Astrocyte (in vitro differentiated cells and primary cell): ENCODE measurements at regions not wholly inside any gene's neighbourhood (a gene's known extent, or its start where the extent isn't known, plus 50 kb on each side); places are given as distances from the start of the nearest gene placed in this dataset.

Source experiments
- DNase-seq: peaks from one replicate; pipeline ENCODE4 v3.0.0-alpha.2; 2010; ENCODE audit warnings: low read depth
- FAIRE-seq: peaks from 2 replicates; lab custom pipeline; 2011; peaks lifted over from hg19 to GRCh38; lab: Jason Lieb, UNC
- H2AFZ ChIP-seq: 2 replicates; pipeline ENCODE4 v1.6.0; 2012; ENCODE audit warnings: low read depth, low read length, inconsistent platforms
- H3K27ac ChIP-seq: 2 replicates; pipeline ENCODE4 v1.5.1; 2011; ENCODE audit warnings: low read depth, low read length, inconsistent platforms
- H3K27me3 ChIP-seq: 2 replicates; pipeline ENCODE4 v1.6.0; 2011; ENCODE audit warnings: low read length, inconsistent platforms; ENCODE audit not compliant: insufficient read depth
- H3K36me3 ChIP-seq: 2 replicates; pipeline ENCODE4 v1.5.1; 2011; ENCODE audit warnings: low read length, inconsistent platforms; ENCODE audit not compliant: insufficient read depth
- H3K4me1 ChIP-seq: 2 replicates; pipeline ENCODE4 v1.5.1; 2011; ENCODE audit warnings: low read length, inconsistent platforms; ENCODE audit not compliant: insufficient read depth
- H3K4me2 ChIP-seq: 2 replicates; pipeline ENCODE4 v1.6.0; 2012; ENCODE audit warnings: low read length, inconsistent platforms
- H3K4me3 ChIP-seq: 2 replicates; pipeline ENCODE4 v1.5.1; 2011; ENCODE audit warnings: low read depth, mild to moderate bottlenecking, low read length, inconsistent platforms; ENCODE audit not compliant: insufficient read depth
- H3K79me2 ChIP-seq: 2 replicates; pipeline ENCODE4 v1.6.0; 2012; ENCODE audit warnings: mild to moderate bottlenecking, low read length, inconsistent platforms; ENCODE audit not compliant: insufficient read depth
- H3K9ac ChIP-seq: 2 replicates; pipeline ENCODE4 v1.6.0; 2012; ENCODE audit warnings: mild to moderate bottlenecking, low read length, inconsistent platforms
- H3K9me3 ChIP-seq: 2 replicates; pipeline ENCODE4 v1.5.1; 2012; ENCODE audit warnings: low read depth, mild to moderate bottlenecking, low read length, inconsistent platforms; ENCODE audit not compliant: insufficient read depth
- H4K20me1 ChIP-seq: 2 replicates; pipeline ENCODE4 v1.6.0; 2012; ENCODE audit warnings: low read length, inconsistent platforms; ENCODE audit not compliant: insufficient read depth
- H3K27ac Mint-ChIP-seq: one replicate; pipeline ENCODE4 v1.8.0; 2021; ENCODE audit warnings: mild to moderate bottlenecking, mixed read lengths; ENCODE audit not compliant: unreplicated experiment
- H3K27me3 Mint-ChIP-seq: one replicate; pipeline ENCODE4 v1.8.0; 2021; ENCODE audit warnings: low read depth, mixed read lengths; ENCODE audit not compliant: unreplicated experiment
- H3K36me3 Mint-ChIP-seq: one replicate; pipeline ENCODE4 v1.8.0; 2021; ENCODE audit warnings: low read depth, mixed read lengths; ENCODE audit not compliant: unreplicated experiment
- H3K4me1 Mint-ChIP-seq: one replicate; pipeline ENCODE4 v1.8.0; 2021; ENCODE audit warnings: low read depth, mixed read lengths; ENCODE audit not compliant: unreplicated experiment
- H3K4me3 Mint-ChIP-seq: one replicate; pipeline ENCODE4 v1.8.0; 2021; ENCODE audit warnings: mild to moderate bottlenecking, moderate library complexity, mixed read lengths; ENCODE audit not compliant: unreplicated experiment
- H3K9me3 Mint-ChIP-seq: one replicate; pipeline ENCODE4 v1.8.0; 2021; ENCODE audit warnings: mild to moderate bottlenecking, mixed read lengths; ENCODE audit not compliant: unreplicated experiment
- EZH2 ChIP-seq: IDR thresholded peaks from 2 replicates; pipeline ENCODE4 v1.6.1; 2012; ENCODE audit warnings: mild to moderate bottlenecking, low read length, inconsistent platforms; ENCODE audit not compliant: insufficient read depth
- TF ChIP-seq, protein P1 (sequence below): IDR thresholded peaks from 2 replicates; pipeline ENCODE4 v1.5.1; 2011; ENCODE audit warnings: low read depth, mild to moderate bottlenecking, inconsistent platforms, low read length, moderate library complexity; ENCODE audit not compliant: insufficient read depth

DNA sequence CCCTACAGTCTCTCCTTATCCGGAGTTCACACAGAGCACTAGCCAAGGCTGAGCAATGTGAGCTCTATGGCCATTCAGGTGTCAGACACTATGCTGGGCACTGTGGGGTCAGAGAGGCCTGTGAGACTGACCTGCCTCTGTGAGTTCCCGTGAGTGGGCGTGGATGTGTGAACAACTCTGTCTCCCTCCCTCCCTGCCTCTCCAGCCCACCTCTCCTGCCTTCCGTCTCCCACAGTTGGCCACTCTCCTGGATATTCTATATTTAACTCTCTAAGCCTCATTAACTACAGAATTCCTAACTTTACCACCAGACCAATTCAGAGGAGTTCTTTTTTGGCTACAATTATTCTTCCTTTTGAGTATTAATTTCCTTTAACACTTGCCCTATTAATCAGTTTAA lies 191.6 kb upstream of the NCAM1 start:
- Histone ChIP-seq H3K9ac (no peak overlapping the region), H3K27ac (no peak overlapping the region), H2AFZ (no peak overlapping the region), H3K36me3 (no peaks in the 10 kb centered on the region), H3K4me1 (no peaks in the 10 kb centered on the region), H3K9me3 (no peaks in the 10 kb centered on the region), H3K4me3 (no peak overlapping the region), H3K79me2 (no peaks in the 10 kb centered on the region), H3K4me2 (no peak overlapping the region), H4K20me1 (no peaks in the 10 kb centered on the region), H3K27me3 (no peaks in the 10 kb centered on the region)
- Mint-ChIP-seq H3K4me3 (no peak overlapping the region), H3K36me3 (no peaks in the 10 kb centered on the region), H3K9me3 (no peaks in the 10 kb centered on the region), H3K4me1 (peaks cover 5% of the 10 kb centered on the region), H3K27me3 (peaks cover 6% of the 10 kb centered on the region), H3K27ac (no peak overlapping the region)
- DNase-seq (no peak), FAIRE-seq (no peak)
- TF ChIP-seq, protein P1, sequence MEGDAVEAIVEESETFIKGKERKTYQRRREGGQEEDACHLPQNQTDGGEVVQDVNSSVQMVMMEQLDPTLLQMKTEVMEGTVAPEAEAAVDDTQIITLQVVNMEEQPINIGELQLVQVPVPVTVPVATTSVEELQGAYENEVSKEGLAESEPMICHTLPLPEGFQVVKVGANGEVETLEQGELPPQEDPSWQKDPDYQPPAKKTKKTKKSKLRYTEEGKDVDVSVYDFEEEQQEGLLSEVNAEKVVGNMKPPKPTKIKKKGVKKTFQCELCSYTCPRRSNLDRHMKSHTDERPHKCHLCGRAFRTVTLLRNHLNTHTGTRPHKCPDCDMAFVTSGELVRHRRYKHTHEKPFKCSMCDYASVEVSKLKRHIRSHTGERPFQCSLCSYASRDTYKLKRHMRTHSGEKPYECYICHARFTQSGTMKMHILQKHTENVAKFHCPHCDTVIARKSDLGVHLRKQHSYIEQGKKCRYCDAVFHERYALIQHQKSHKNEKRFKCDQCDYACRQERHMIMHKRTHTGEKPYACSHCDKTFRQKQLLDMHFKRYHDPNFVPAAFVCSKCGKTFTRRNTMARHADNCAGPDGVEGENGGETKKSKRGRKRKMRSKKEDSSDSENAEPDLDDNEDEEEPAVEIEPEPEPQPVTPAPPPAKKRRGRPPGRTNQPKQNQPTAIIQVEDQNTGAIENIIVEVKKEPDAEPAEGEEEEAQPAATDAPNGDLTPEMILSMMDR, result no peak
- no peak for TF ChIP-seq EZH2

DNA sequence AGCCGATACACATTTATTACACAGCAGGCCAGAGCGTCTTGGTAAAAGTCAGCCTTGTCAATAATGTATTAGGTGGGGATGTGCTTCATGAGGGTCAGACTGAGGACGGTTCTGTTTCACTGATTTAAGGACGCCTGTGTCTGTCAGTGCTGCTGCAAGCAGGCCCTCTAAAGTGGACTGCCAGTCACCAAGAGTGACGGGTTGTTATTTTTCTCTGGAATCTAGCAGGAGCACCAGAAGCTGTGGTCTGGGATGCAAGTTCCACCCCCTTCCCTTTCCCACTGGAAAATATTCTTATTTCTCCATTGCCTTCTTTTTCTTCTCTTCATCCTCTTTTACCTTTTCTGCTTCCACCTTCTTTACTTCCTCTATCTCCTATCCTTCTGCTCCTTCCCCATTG lies 191.2 kb upstream of the NCAM1 start:
- Histone ChIP-seq H3K27me3 (no peaks in the 10 kb centered on the region), H3K79me2 (no peaks in the 10 kb centered on the region), H3K9ac (no peak overlapping the region), H3K36me3 (no peaks in the 10 kb centered on the region), H3K27ac (no peak overlapping the region), H3K4me3 (no peak overlapping the region), H4K20me1 (no peaks in the 10 kb centered on the region), H3K9me3 (no peaks in the 10 kb centered on the region), H2AFZ (peak overlapping the region; percentile 34), H3K4me1 (no peaks in the 10 kb centered on the region), H3K4me2 (no peak overlapping the region)
- Mint-ChIP-seq H3K27ac (no peak overlapping the region), H3K36me3 (no peaks in the 10 kb centered on the region), H3K4me1 (peaks cover 5% of the 10 kb centered on the region), H3K4me3 (no peak overlapping the region), H3K27me3 (peaks cover 9% of the 10 kb centered on the region), H3K9me3 (no peaks in the 10 kb centered on the region)
- no peak for TF ChIP-seq EZH2
- TF ChIP-seq, protein P1, result no peak
- FAIRE-seq, result no peak
- no peak for DNase-seq

DNA sequence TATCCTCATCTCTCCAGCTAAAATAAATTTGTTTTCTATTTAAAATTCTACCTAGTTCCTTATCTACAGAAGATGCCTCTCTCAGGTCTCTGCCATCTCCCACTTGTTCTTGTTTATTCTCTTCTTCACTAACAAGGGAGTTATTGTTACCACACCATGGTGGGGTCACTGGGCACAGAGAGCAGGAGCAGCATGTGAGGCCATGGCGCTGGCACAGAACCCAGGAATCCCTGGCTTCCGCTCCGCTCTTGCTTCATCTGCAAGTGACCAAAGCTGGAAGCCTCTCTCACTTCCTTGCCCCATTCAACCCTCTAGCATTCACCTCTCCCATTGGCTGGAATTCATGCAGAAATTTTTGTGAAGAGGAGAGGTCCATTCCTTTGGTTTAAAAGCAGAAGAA lies 190.7 kb upstream of the NCAM1 start:
- Histone ChIP-seq H3K27ac (no peak overlapping the region), H3K9ac (no peak overlapping the region), H2AFZ (no peak overlapping the region), H3K36me3 (no peaks in the 10 kb centered on the region), H3K4me2 (no peak overlapping the region), H3K4me1 (no peaks in the 10 kb centered on the region), H4K20me1 (no peaks in the 10 kb centered on the region), H3K4me3 (no peak overlapping the region), H3K79me2 (no peaks in the 10 kb centered on the region), H3K9me3 (no peaks in the 10 kb centered on the region), H3K27me3 (no peaks in the 10 kb centered on the region)
- FAIRE-seq (no peak), DNase-seq (no peak)
- Mint-ChIP-seq H3K9me3 (no peaks in the 10 kb centered on the region), H3K4me3 (no peak overlapping the region), H3K27me3 (peaks cover 10% of the 10 kb centered on the region), H3K27ac (no peak overlapping the region), H3K36me3 (no peaks in the 10 kb centered on the region), H3K4me1 (peaks cover 5% of the 10 kb centered on the region)
- no peak for TF ChIP-seq EZH2
- TF ChIP-seq, protein P1, result no peak
